GM12892 (cell line): ENCODE measurements at regions not wholly inside any gene's neighbourhood (a gene's known extent, or its start where the extent isn't known, plus 50 kb on each side); places are given as distances from the start of the nearest gene placed in this dataset.

Source experiments
- POLR2A ChIP-seq: IDR thresholded peaks from 2 replicates; pipeline ENCODE4 v1.6.1; 2011; ENCODE audit warnings: low read depth, low read length, control low read depth
- POLR2AphosphoS5 ChIP-seq: IDR thresholded peaks from 2 replicates; pipeline ENCODE4 v1.6.1; 2011; ENCODE audit warnings: low read depth, low read length, control low read depth

GRCh38 chr21:26691416-26691815, 118.3 kb upstream of the CYYR1 start:
- TF ChIP-seq POLR2AphosphoS5 = no peak
- TF ChIP-seq POLR2A = no peak
